HG02571 (cell line): ENCODE measurements at regions not wholly inside any gene's neighbourhood (a gene's known extent, or its start where the extent isn't known, plus 50 kb on each side); places are given as distances from the start of the nearest gene placed in this dataset.

ENCODE experiments used
- ATAC-seq: cut with Tn5 transposase; IDR thresholded peaks from one replicate; pipeline ENCODE4 v1.9.1; 2021; ENCODE audit warnings: mild to moderate bottlenecking, moderate library complexity; ENCODE audit not compliant: unreplicated experiment

DNA sequence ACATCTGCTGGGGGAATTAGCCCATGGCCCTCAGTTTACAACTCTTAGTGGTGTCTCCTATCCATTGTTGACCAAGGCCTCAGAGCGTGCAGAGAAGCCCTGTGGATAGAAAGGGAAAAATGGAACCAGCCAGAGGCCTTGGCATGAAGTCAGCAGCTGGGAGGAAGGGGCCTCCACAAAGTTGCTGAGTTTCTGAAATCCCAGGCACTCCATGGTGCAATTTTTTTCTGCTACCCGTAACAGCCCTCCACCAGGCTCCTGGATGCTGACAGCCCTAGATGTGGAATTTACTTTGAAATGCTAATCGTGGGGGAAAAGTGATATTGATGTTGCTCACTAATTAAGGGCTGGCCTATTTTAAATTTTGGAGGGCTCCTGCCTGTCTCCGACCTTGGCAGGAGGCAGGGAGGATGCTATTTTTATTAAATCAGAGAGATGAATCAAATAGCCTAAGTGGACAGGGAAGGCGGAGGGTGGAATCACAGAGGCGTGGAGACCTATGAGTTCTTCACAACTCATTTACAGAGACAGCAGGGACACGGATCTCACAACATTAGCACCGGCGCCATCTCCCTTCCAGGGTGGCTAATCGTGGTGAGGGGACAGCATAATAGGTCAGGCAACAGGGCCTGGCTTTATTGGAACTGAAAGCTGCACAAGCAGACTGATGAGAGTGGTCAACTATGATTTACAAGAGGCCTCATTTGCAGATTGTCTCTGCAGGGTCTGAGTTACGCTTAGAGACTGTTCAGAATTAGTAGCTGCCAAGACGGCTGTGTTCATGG lies 99.8 kb upstream of the WSCD2 start:
- ATAC-seq, result no peak

GRCh38 chr12:108033090-108033489 lies 96.0 kb upstream of the WSCD2 start:
- no peak for ATAC-seq

GRCh38 chr12:108035372-108035771 lies 93.7 kb upstream of the WSCD2 start:
- ATAC-seq, result no peak

DNA sequence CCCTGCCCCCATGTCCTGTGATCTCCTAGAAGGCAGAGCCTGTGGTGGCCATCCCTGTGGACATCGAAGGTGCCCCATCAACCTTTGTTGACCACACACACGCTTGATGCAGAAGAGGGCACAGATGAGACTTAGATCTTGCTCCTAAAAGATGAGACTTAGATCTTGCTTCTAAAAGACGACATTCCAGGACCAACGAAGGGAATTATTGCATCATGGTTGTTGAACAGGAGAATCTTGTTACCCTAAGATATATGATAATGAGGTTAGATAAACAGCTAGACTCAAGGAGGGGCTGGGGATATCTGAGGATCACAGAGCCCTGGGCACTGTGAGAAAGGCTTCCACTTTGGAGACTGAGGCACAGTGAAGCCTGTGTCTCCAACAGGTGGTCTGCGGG lies 91.1 kb upstream of the WSCD2 start:
- ATAC-seq, result no peak

GRCh38 chr12:108039794-108040193 lies 89.3 kb upstream of the WSCD2 start:
- no peak for ATAC-seq

GRCh38 chr12:108040947-108041346 lies 88.1 kb upstream of the WSCD2 start:
- ATAC-seq, result no peak

DNA sequence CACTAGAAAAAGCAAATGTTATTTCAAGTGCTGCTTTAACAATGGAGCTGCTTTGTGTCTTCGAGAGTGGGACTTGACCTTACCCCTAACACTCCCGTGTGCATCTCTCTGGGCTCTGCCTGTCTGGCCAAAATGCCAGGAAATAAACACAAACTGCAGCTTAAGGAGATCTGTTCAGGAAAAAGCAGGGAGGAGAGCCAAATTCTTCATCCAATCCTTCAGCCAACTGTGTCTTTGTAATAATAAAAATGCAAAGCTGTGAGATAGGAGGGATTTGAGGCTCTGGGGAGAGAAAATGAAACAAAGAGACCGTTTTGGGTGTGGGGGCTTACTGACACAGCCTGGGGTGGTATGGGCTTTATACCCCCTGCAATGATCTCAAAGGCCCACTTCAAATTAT lies 85.8 kb upstream of the WSCD2 start:
- ATAC-seq, result no peak

DNA sequence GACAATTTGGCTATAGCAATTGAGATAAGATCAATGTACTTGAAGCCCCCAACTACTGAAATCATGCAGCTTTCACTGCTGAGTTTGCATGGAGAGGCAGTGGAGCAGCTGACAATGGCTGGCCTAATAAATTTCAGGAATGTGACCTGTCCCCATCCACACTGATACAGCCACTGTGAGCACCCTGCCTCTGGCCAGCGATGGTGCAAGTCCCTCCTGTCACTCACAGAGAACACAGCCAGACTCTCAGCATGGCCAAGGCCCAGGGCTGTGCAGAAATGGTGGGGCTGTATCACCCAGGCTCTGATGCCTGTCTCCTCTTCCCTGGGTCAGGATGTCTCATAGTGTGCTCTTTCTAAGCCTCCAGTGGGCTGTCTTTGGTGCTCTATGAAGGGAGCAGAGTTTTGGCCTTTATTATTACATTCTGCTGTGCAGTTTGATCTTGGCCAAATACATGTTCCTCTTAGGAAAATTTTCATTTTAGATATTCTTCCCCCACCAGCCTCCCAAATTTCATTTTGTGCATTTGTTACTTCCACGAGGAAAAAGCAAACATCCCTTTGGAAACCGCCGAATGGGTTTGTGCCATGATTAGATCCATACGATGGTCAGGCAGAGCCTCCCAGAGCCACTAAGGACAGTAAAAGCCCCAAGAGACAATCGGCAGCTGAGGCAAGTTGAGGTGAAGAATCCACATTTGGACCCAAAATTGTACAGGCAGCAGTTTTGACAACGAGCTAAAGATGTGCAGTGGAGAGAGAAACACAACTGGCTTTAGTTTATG lies 85.1 kb upstream of the WSCD2 start:
- no peak for ATAC-seq

- ATAC-seq, result no peak
Observed at GRCh38 chr12:108046135-108046534, 83.0 kb upstream of the WSCD2 start.

DNA sequence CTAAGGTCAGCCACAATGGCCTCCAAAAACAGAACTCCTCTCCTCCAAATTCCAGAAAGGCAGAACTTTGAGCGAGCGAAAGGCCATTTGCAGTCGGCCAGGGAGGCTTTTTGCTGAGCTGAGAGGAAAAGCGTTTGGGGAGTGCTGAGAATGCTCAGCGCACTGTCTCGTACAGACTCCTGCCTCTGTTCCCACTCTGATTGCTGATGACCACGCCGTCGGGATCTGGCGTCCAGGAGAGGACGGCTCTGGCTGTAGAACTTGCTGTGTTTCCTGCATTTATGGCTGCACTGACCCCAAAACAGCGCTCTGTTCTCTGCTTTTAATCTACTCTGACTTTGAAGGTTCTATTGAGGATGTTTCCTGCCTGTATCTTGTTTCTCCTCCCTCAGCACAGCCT lies 82.4 kb upstream of the WSCD2 start:
- no peak for ATAC-seq

- ATAC-seq, result no peak
Observed at GRCh38 chr12:108047071-108047550, 82.0 kb upstream of the WSCD2 start.

DNA sequence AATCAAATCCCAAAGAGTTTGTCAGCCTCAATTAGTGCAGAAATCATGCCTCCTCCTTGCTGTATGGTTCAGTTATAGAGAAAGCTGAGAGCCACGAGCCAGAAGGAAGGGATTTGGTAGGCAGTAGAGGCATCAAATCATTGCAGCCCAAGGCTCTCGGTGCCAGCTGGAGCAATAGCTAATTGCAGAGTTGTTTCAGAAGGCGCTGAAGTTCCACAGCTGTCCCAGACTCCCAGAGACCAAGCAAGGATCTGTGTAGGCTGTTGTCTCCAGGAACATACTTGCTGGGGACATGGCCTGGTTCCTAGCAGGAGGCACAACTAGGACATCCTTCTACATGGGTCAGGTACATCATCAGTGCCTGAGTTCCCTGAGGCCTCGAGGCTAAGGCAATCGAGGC lies 80.4 kb upstream of the WSCD2 start:
- no peak for ATAC-seq

- no peak for ATAC-seq
Observed at GRCh38 chr12:108050696-108051095, 78.4 kb upstream of the WSCD2 start.

GRCh38 chr12:108052260-108052659 lies 76.8 kb upstream of the WSCD2 start:
- ATAC-seq, result no peak

- no peak for ATAC-seq
Observed at GRCh38 chr12:108053512-108053911, 75.6 kb upstream of the WSCD2 start.

- no peak for ATAC-seq
Observed at GRCh38 chr12:108054496-108054895, 74.6 kb upstream of the WSCD2 start.

DNA sequence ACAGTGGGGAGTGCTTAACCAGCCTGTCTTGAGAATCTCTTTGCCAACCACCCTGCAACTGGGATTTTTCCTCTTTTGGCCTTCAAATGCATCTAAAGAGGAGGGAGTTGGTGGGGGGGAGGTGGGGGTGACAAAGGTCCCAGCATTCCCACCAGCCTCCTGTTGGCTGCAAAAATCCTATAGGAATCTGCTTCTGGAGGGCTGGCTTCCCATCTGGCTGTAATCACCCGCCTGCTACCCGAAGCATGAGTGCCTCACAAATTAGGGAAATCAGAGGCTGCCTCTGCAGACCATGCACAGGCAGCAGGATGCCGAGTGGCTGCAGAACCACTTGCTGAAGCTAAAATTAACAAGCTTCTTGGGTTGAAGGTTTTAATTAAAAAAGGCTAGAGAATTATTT lies 73.9 kb upstream of the WSCD2 start:
- ATAC-seq, result no peak

- ATAC-seq, result no peak
Observed at GRCh38 chr12:108060067-108060466, 69.0 kb upstream of the WSCD2 start.

DNA sequence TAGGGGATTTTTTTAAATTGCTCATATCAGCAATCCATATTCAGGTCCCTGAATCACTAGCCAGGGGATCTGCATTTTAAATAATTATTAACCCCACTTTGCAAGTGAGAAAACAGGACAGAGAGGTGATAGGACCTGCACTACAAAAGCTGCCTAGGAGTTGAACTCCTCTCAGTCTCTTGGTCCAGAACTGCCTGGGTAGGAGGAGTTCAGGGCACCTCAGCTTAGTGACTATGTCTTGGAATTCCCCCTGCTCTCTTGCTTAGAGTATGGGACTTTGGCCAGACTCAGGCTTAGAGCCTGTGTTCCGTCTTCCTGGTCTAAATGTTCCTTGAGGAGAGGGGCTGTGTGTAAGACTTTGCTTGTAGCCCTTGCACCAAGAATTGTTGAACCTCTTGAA lies 68.2 kb upstream of the WSCD2 start:
- ATAC-seq, result no peak

DNA sequence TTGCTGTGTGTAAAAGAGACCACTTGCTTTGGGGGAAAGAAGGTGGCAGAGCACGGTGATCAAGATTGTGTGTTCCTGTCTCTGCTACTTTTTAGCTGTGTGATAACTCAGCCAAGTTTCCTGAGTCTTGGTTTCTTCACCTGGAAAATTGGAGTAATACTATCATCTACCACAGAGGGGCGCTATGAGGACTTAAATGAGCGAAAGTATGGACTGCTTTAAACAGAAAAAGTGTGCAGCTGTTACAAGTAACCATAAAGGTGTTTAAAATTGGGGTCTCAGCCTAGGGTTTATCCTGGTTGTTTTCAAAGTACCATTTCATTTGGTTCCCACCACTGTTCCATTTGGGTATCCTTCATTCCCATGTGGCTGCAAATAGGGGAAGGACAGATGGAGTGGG lies 65.9 kb upstream of the WSCD2 start:
- no peak for ATAC-seq

DNA sequence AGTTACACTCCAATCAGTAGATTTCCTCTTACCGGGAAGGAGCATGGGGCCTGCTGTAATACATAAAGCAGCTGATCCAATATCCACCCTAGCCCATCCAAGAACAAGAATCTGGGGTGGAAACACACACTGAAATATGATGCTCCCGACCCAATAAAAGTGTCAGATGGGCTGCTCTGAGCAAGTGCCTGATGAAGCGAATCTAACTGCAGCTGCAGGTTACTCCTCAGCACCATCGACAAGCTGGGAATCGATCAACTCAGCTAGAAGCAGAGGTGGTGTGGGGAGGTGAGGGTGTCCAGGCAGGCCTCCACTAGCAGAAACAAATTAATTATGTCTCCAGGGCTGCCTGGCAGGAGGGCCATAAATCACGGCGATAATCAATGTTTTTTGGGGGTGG lies 64.0 kb upstream of the WSCD2 start:
- no peak for ATAC-seq
